Erythroblast (primary cell): ENCODE measurements at regions not wholly inside any gene's neighbourhood (a gene's known extent, or its start where the extent isn't known, plus 50 kb on each side); places are given as distances from the start of the nearest gene placed in this dataset.

Experiments used
- DNase-seq, 2 experiments: peaks; one replicate each; lab custom pipeline; 2025; lab: John Stamatoyannopoulos, UW
- GATA1 ChIP-seq: IDR thresholded peaks from 2 replicates; pipeline ENCODE4 v1.6.1; 2011; ENCODE audit warnings: low read depth, mild to moderate bottlenecking, control low read depth, low read length, moderate library complexity
- POLR2A ChIP-seq: IDR thresholded peaks from 2 replicates; pipeline ENCODE4 v1.6.1; 2011; ENCODE audit warnings: mild to moderate bottlenecking, low read length

DNA sequence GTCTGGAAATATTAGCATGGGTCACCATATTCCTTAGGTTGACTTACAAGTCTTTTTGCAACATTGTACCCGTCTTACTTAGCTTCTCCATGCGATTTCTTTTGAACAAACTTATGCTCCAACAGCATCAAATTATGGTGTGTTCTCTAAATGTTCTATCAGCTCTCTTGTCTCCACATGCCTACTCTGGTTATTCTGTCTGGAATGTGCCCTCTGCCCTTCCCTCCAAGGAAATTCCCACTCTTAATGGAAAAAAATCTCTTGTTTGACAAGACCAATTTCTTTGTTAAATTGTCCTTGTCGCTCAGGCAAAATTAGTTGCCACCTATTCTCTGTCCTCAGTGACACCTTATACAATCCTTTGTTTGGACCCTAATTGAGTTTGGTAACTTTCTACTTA lies 522.8 kb upstream of the LUZP2 start:
- TF ChIP-seq GATA1, result no peak
- TF ChIP-seq POLR2A, result no peak
- DNase-seq, result no peak

- no peak for TF ChIP-seq GATA1
- TF ChIP-seq POLR2A, result no peak
- DNase-seq, result no peak
Measured at GRCh38 chr11:23974601-23975000, 522.3 kb upstream of the LUZP2 start.

DNA sequence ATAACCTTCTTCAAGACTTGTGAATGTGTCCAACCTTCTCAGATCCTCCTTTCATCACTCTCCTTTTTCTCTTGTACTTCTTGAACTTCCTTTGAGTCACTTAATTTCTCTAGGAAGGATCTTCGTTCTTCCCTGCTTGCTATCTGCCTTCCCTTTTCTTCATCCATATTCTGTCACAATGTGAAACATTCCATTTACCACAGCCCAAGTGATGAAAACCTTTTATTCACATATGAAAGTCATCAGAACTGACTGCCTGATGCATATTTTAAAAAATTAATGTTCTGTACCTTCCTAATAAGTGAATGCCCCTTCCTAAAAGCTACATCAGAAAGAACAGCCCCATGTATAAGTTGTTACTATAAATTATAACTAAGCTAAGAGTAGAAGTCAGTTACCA lies 520.4 kb upstream of the LUZP2 start:
- no peak for DNase-seq
- no peak for TF ChIP-seq GATA1
- TF ChIP-seq POLR2A, result no peak

GRCh38 chr11:23976841-23977271 lies 520.0 kb upstream of the LUZP2 start:
- TF ChIP-seq POLR2A (no peak), GATA1 (no peak)
- DNase-seq, result no peak

GRCh38 chr11:23988381-23989006 lies 508.4 kb upstream of the LUZP2 start:
- TF ChIP-seq GATA1, result no peak
- TF ChIP-seq POLR2A, result no peak
- DNase-seq, result no peak

GRCh38 chr11:23990346-23991164 lies 506.3 kb upstream of the LUZP2 start:
- TF ChIP-seq GATA1 (no peak), POLR2A (no peak)
- no peak for DNase-seq

- no peak for DNase-seq
- TF ChIP-seq GATA1 (no peak), POLR2A (no peak)
Measured at GRCh38 chr11:23991165-23991539, 505.7 kb upstream of the LUZP2 start.

DNA sequence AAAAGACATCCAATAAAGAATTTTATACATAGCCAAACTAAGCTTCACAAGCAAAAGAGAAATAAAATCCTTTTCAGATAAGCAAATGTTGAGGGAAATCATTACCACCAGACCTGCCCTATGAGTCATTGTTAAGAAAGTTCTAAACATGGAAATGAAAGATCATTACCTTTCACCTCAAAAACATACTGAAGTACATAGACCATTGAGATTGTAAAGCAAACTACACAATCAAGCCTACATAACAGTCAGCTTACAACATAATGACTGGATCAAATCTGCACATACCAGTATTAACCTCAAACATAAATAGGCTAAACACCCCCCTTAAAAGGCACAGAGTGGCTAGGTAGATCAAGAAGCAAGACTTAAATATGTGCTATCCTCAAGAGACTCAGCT lies 501.0 kb upstream of the LUZP2 start:
- TF ChIP-seq GATA1, result no peak
- no peak for TF ChIP-seq POLR2A
- DNase-seq, result no peak

DNA sequence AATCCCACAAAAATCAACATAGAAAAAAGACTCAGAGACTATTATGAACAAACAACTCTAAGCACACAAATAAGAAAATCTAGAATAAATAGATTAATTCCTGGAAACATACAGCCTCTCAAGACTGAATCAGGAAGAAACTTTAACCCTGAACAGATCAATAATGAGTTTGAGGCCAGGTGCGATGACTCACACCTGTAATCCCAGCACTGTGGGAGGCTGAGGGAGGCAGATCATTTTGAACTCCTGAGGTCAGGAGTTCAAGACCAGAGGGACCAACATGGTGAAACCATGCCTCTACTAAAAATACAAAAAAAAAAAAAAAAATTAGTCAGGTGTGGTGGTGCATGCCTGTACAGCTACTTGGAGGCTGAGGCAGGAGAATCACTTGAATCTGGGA lies 499.5 kb upstream of the LUZP2 start:
- DNase-seq, result no peak
- no peak for TF ChIP-seq POLR2A
- no peak for TF ChIP-seq GATA1

- TF ChIP-seq POLR2A, result no peak
- no peak for TF ChIP-seq GATA1
- DNase-seq, result no peak
Measured at GRCh38 chr11:24005202-24005876, 491.5 kb upstream of the LUZP2 start.

GRCh38 chr11:24043842-24044241 lies 453.0 kb upstream of the LUZP2 start:
- DNase-seq, result no peak
- TF ChIP-seq GATA1 (no peak), POLR2A (no peak)

- no peak for DNase-seq
- TF ChIP-seq GATA1 (no peak), POLR2A (no peak)
Measured at GRCh38 chr11:24046731-24047130, 450.1 kb upstream of the LUZP2 start.

- DNase-seq, result no peak
- TF ChIP-seq POLR2A, result no peak
- no peak for TF ChIP-seq GATA1
Measured at GRCh38 chr11:24056051-24056450, 440.8 kb upstream of the LUZP2 start.

- TF ChIP-seq POLR2A, result no peak
- no peak for TF ChIP-seq GATA1
- no peak for DNase-seq
Measured at GRCh38 chr11:24060125-24060524, 436.7 kb upstream of the LUZP2 start.

- DNase-seq, result no peak
- TF ChIP-seq POLR2A (no peak), GATA1 (no peak)
Measured at GRCh38 chr11:24064309-24064903, 432.4 kb upstream of the LUZP2 start.
